Muscle layer of duodenum (tissue), 2 donors: ENCODE measurements at regions not wholly inside any gene's neighbourhood (a gene's known extent, or its start where the extent isn't known, plus 50 kb on each side); places are given as distances from the start of the nearest gene placed in this dataset.

Source experiments
- H3K27ac ChIP-seq: one replicate; pipeline ENCODE4 v1.7.0; 2013; ENCODE audit warnings: mild to moderate bottlenecking, low read length
- H3K27me3 ChIP-seq: one replicate; pipeline ENCODE4 v1.7.0; 2013; ENCODE audit warnings: low read depth, mild to moderate bottlenecking, control low read depth, low read length
- H3K36me3 ChIP-seq, 2 donors: one replicate each; pipeline ENCODE4 v1.7.0; 2013; ENCODE audit warnings: low read length in 2 of 2, control low read depth in 1 of 2, mild to moderate bottlenecking in 1 of 2; ENCODE audit not compliant: insufficient read depth in 2 of 2, control insufficient read depth in 1 of 2
- H3K4me1 ChIP-seq, 2 donors: one replicate each; pipeline ENCODE4 v1.7.0; 2013; ENCODE audit warnings: low read length in 2 of 2, mild to moderate bottlenecking in 2 of 2, control low read depth in 1 of 2, moderate library complexity in 1 of 2; ENCODE audit not compliant: insufficient read depth in 2 of 2, control insufficient read depth in 1 of 2
- H3K4me3 ChIP-seq, 2 donors: one replicate each; pipeline ENCODE4 v1.7.0; 2013; ENCODE audit warnings: low read length in 2 of 2, low read depth in 1 of 2, mild to moderate bottlenecking in 1 of 2
- H3K9me3 ChIP-seq, 2 donors: one replicate each; pipeline ENCODE4 v1.7.0; 2013; ENCODE audit warnings: low read length in 2 of 2, control low read depth in 1 of 2, mild to moderate bottlenecking in 1 of 2; ENCODE audit not compliant: control insufficient read depth in 1 of 2
- donor health status: healthy.

GRCh38 chr1:90400131-90400530 is 317.0 kb downstream of the BARHL2 start:
- no peak overlapping the region for H3K27ac ChIP-seq
- H3K9me3 ChIP-seq, result no peaks in the 10 kb centered on the region
- H3K36me3 ChIP-seq, result no peaks in the 10 kb centered on the region
- H3K27me3 ChIP-seq, result no peaks in the 10 kb centered on the region
- no peaks in the 10 kb centered on the region for H3K4me1 ChIP-seq
- no peak overlapping the region for H3K4me3 ChIP-seq

- Histone ChIP-seq H3K27ac (no peak overlapping the region), H3K27me3 (no peaks in the 10 kb centered on the region), H3K4me1 (no peaks in the 10 kb centered on the region), H3K9me3 (no peaks in the 10 kb centered on the region), H3K36me3 (no peaks in the 10 kb centered on the region), H3K4me3 (no peak overlapping the region)
These were observed 320.2 kb downstream of the BARHL2 start for GRCh38 chr1:90396917-90397316.

GRCh38 chr1:90394247-90394646 is 322.9 kb downstream of the BARHL2 start:
- Histone ChIP-seq H3K4me1 (no peaks in the 10 kb centered on the region), H3K36me3 (no peaks in the 10 kb centered on the region), H3K27me3 (no peaks in the 10 kb centered on the region), H3K9me3 (no peaks in the 10 kb centered on the region), H3K4me3 (no peak overlapping the region), H3K27ac (no peak overlapping the region)

- H3K36me3 ChIP-seq, result no peaks in the 10 kb centered on the region
- H3K27ac ChIP-seq, result no peak overlapping the region
- H3K4me3 ChIP-seq, result no peak overlapping the region
These were observed 324.1 kb downstream of the BARHL2 start for GRCh38 chr1:90393025-90393424.

GRCh38 chr1:90391126-90391525 is 326.0 kb downstream of the BARHL2 start:
- Histone ChIP-seq H3K4me3 (no peak overlapping the region), H3K27ac (no peak overlapping the region), H3K36me3 (no peaks in the 10 kb centered on the region), H3K4me1 (no peaks in the 10 kb centered on the region), H3K9me3 (no peaks in the 10 kb centered on the region), H3K27me3 (no peaks in the 10 kb centered on the region)

More at GRCh38 chr1:90393025-90393424, 324.1 kb downstream of the BARHL2 start:
- H3K27me3 ChIP-seq, result no peaks in the 10 kb centered on the region
- no peaks in the 10 kb centered on the region for H3K4me1 ChIP-seq
- no peaks in the 10 kb centered on the region for H3K9me3 ChIP-seq

- Histone ChIP-seq H3K27ac (peak overlapping the region; percentile 22), H3K9me3 (no peaks in the 10 kb centered on the region), H3K4me3 (no peak overlapping the region), H3K4me1 (no peaks in the 10 kb centered on the region), H3K36me3 (no peaks in the 10 kb centered on the region), H3K27me3 (no peaks in the 10 kb centered on the region)
These were observed 329.3 kb downstream of the BARHL2 start for GRCh38 chr1:90387805-90388204.

GRCh38 chr1:90386899-90387720 is 330.0 kb downstream of the BARHL2 start:
- Histone ChIP-seq H3K9me3 (no peaks in the 10 kb centered on the region), H3K4me1 (no peaks in the 10 kb centered on the region), H3K4me3 (no peak overlapping the region), H3K36me3 (no peaks in the 10 kb centered on the region), H3K27me3 (no peaks in the 10 kb centered on the region), H3K27ac (peak overlapping the region; percentile 22)

GRCh38 chr1:90384193-90384592 is 332.9 kb downstream of the BARHL2 start:
- Histone ChIP-seq H3K36me3 (no peaks in the 10 kb centered on the region), H3K9me3 (no peaks in the 10 kb centered on the region), H3K27ac (no peak overlapping the region), H3K4me3 (no peak overlapping the region), H3K4me1 (no peaks in the 10 kb centered on the region), H3K27me3 (no peaks in the 10 kb centered on the region)

GRCh38 chr1:90382161-90382560 is 334.9 kb downstream of the BARHL2 start:
- no peaks in the 10 kb centered on the region for H3K27me3 ChIP-seq
- no peak overlapping the region for H3K4me3 ChIP-seq
- H3K36me3 ChIP-seq, result no peaks in the 10 kb centered on the region
- H3K4me1 ChIP-seq, result no peaks in the 10 kb centered on the region
- no peak overlapping the region for H3K27ac ChIP-seq
- peaks cover 0 to 5% of the 10 kb centered on the region in 2 donors for H3K9me3 ChIP-seq

- H3K9me3 ChIP-seq, result peaks cover 0 to 5% of the 10 kb centered on the region in 2 donors
- H3K36me3 ChIP-seq, result no peaks in the 10 kb centered on the region
- H3K4me3 ChIP-seq, result no peak overlapping the region
- no peaks in the 10 kb centered on the region for H3K27me3 ChIP-seq
- no peak overlapping the region for H3K27ac ChIP-seq
- no peaks in the 10 kb centered on the region for H3K4me1 ChIP-seq
These were observed 335.5 kb downstream of the BARHL2 start for GRCh38 chr1:90381598-90381997.

- no peaks in the 10 kb centered on the region for H3K27me3 ChIP-seq
- H3K27ac ChIP-seq, result no peak overlapping the region
- no peak overlapping the region for H3K4me3 ChIP-seq
- no peaks in the 10 kb centered on the region for H3K4me1 ChIP-seq
- H3K36me3 ChIP-seq, result no peaks in the 10 kb centered on the region
- H3K9me3 ChIP-seq, result no peaks in the 10 kb centered on the region
These were observed 345.7 kb downstream of the BARHL2 start for GRCh38 chr1:90371448-90371813.
